Natural killer cell (primary cell): ENCODE measurements at regions not wholly inside any gene's neighbourhood (a gene's known extent, or its start where the extent isn't known, plus 50 kb on each side); places are given as distances from the start of the nearest gene placed in this dataset.

Experiments used
- ATAC-seq, 3 donors: fragments of 150-1000 bp in 2 of 3; fragments of 200-7000 bp in 1 of 3; cut with Tn5 transposase; 1 replicate in 1 of 3; 2 replicates in 2 of 3; pipeline ENCODE4 v1.10.0; 2021; ENCODE audit warnings: mild to moderate bottlenecking in 2 of 3, moderate library complexity in 2 of 3
- DNase-seq, 2 donors: peaks; one replicate each; pipeline versions ENCODE4 v3.0.0 to v3.0.0-alpha.2; 2013 to 2021; ENCODE audit warnings: mixed read lengths in 1 of 2
- H3K27ac ChIP-seq: one replicate; pipeline ENCODE4 v1.5.1; 2013; ENCODE audit warnings: mild to moderate bottlenecking, low read length
- H3K27me3 ChIP-seq: one replicate; pipeline ENCODE4 v1.6.1; 2013; ENCODE audit warnings: low read length; ENCODE audit not compliant: control insufficient read depth, insufficient read depth
- H3K36me3 ChIP-seq: one replicate; pipeline ENCODE4 v1.6.1; 2013; ENCODE audit warnings: low read length; ENCODE audit not compliant: control insufficient read depth, insufficient read depth
- H3K4me1 ChIP-seq: one replicate; pipeline ENCODE4 v1.6.1; 2013; ENCODE audit warnings: low read length; ENCODE audit not compliant: control insufficient read depth, insufficient read depth
- H3K4me3 ChIP-seq: one replicate; pipeline ENCODE4 v1.5.1; 2013; ENCODE audit warnings: low read length
- H3K9me3 ChIP-seq: one replicate; pipeline ENCODE4 v1.6.1; 2013; ENCODE audit warnings: low read length; ENCODE audit not compliant: control insufficient read depth, insufficient read depth
- H3K27ac Mint-ChIP-seq, 2 donors: one replicate each; pipeline ENCODE4 v1.8.0; 2022; ENCODE audit warnings: mild to moderate bottlenecking in 2 of 2, mixed read lengths in 2 of 2, moderate library complexity in 1 of 2
- H3K27me3 Mint-ChIP-seq, 2 donors: one replicate each; pipeline ENCODE4 v1.8.0; 2022; ENCODE audit warnings: low read depth in 2 of 2, mixed read lengths in 2 of 2
- H3K36me3 Mint-ChIP-seq: one replicate; pipeline ENCODE4 v1.8.0; 2022; ENCODE audit warnings: mixed read lengths
- H3K4me1 Mint-ChIP-seq, 2 donors: one replicate each; pipeline ENCODE4 v1.8.0; 2022; ENCODE audit warnings: mixed read lengths in 2 of 2
- H3K4me3 Mint-ChIP-seq: one replicate; pipeline ENCODE4 v1.8.0; 2022; ENCODE audit warnings: mild to moderate bottlenecking, moderate library complexity, mixed read lengths
- H3K9me3 Mint-ChIP-seq, 2 donors: one replicate each; pipeline ENCODE4 v1.8.0; 2022; ENCODE audit warnings: mixed read lengths in 2 of 2
- WGBS: methylation state at CpG from one replicate; pipeline ENCODE4 v1.1.7; 2013; ENCODE audit warnings: missing lambda C conversion rate; ENCODE audit not compliant: insufficient coverage; 5-methylcytosine and 5-hydroxymethylcytosine counted together
- intact Hi-C: fragments of 100-400 bp; cut with micrococcal nuclease; formaldehyde crosslinking; loops from one replicate; pipeline ENCODE4 v1.14.2; 2022
- TF ChIP-seq, protein P1 (sequence below): fragments of 200-600 bp; IDR thresholded peaks from one replicate; pipeline ENCODE4 v1.8.0; 2022; ENCODE audit warnings: antibody characterized with exemption

DNA sequence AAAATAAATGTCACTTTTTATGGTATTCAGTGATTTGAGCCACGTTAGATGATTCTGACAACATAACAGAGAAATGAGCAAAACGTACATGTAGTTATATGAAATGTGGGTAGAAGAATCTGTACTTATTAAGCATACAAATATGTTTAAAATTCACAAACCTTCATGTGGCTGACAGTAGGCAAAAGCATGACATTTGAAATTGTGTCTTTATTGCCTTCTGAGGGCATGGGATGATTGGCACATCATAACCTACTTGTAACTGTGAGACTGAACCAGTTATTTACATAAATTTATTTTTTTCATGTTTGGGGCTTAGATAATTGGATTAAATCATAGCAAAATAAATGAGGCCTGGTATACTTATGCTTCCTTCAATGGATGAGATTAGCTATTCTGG is 202.2 kb downstream of the DNAJB9 start:
- Mint-ChIP-seq H3K9me3 (peaks cover under 1 to 6% of the 10 kb centered on the region in 2 donors), H3K27me3 (no peaks in the 10 kb centered on the region), H3K27ac (no peak overlapping the region), H3K36me3 (no peaks in the 10 kb centered on the region), H3K4me1 (no peaks in the 10 kb centered on the region), H3K4me3 (no peak overlapping the region)
- ATAC-seq (no peak), DNase-seq (no peak)
- Histone ChIP-seq H3K4me1 (no peaks in the 10 kb centered on the region), H3K4me3 (no peak overlapping the region), H3K9me3 (no peaks in the 10 kb centered on the region), H3K27ac (no peak overlapping the region), H3K27me3 (no peaks in the 10 kb centered on the region), H3K36me3 (no peaks in the 10 kb centered on the region)
- intact Hi-C loops = no loop called here
- TF ChIP-seq, protein P1, sequence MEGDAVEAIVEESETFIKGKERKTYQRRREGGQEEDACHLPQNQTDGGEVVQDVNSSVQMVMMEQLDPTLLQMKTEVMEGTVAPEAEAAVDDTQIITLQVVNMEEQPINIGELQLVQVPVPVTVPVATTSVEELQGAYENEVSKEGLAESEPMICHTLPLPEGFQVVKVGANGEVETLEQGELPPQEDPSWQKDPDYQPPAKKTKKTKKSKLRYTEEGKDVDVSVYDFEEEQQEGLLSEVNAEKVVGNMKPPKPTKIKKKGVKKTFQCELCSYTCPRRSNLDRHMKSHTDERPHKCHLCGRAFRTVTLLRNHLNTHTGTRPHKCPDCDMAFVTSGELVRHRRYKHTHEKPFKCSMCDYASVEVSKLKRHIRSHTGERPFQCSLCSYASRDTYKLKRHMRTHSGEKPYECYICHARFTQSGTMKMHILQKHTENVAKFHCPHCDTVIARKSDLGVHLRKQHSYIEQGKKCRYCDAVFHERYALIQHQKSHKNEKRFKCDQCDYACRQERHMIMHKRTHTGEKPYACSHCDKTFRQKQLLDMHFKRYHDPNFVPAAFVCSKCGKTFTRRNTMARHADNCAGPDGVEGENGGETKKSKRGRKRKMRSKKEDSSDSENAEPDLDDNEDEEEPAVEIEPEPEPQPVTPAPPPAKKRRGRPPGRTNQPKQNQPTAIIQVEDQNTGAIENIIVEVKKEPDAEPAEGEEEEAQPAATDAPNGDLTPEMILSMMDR = no peak
- 43% methylated on average over 1 of the region's 2 CpGs for WGBS

DNA sequence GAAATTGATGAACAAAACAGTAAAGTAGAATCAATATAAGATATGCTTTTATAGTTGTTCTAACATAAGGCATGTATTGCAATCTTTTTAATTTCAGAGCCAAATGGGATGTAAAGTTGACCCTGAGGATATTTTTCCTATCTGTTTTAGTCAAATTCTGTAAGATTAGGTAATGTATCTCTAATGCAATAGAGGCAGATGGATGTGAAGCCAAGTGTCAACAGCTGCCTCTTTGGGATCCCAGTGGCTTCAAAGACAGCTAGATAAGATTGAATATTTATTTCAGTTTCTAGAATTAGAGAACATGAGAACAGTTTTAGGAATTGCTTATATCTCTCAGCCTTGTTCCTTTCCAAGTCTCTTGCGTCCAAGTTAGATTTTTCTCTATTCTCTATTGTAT is 208.3 kb downstream of the DNAJB9 start:
- no peak for ATAC-seq
- H3K36me3 Mint-ChIP-seq = no peaks in the 10 kb centered on the region
- H3K4me3 Mint-ChIP-seq = no peak overlapping the region

DNA sequence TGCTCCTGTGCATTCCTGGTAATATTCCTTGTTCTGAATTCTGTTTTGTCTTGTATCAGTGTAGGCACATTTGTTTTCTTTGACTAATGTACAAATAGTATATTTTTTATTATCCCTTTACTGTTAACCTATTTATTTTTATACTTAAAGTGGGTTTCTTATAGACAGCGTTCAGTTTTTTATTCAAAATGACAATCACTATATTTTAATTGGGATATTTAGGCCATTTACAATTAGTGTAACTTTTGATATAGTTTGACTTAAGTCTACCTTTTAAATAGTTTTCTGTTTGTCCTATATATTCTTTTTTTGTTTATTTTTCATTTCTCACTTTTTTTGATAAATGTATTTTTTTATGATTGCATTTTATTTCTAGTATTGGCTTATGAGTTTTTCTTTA is 219.8 kb downstream of the DNAJB9 start:
- H3K27me3 Mint-ChIP-seq = no peaks in the 10 kb centered on the region
- Histone ChIP-seq H3K4me3 (no peak overlapping the region), H3K36me3 (no peaks in the 10 kb centered on the region), H3K27me3 (no peaks in the 10 kb centered on the region), H3K4me1 (no peaks in the 10 kb centered on the region), H3K27ac (no peak overlapping the region), H3K9me3 (no peaks in the 10 kb centered on the region)
- DNase-seq = no peak
- H3K4me1 Mint-ChIP-seq = no peaks in the 10 kb centered on the region
- no peaks in the 10 kb centered on the region for H3K36me3 Mint-ChIP-seq
- no peak overlapping the region for H3K27ac Mint-ChIP-seq
- H3K9me3 Mint-ChIP-seq = peaks cover 14 to 21% of the 10 kb centered on the region in 2 donors
- TF ChIP-seq, protein P1 = no peak
- intact Hi-C loops = no loop called here
- no CpG with 5 or more reads among the region's 1 CpG for WGBS
- H3K4me3 Mint-ChIP-seq = no peak overlapping the region
- ATAC-seq = no peak

More for the DNA sequence above, 208.3 kb downstream of the DNAJB9 start:
- Histone ChIP-seq H3K27me3 (no peaks in the 10 kb centered on the region), H3K36me3 (no peaks in the 10 kb centered on the region), H3K9me3 (no peaks in the 10 kb centered on the region), H3K27ac (no peak overlapping the region), H3K4me1 (no peaks in the 10 kb centered on the region), H3K4me3 (no peak overlapping the region)
- Mint-ChIP-seq H3K9me3 (peaks cover 6 to 10% of the 10 kb centered on the region in 2 donors), H3K27me3 (no peaks in the 10 kb centered on the region), H3K27ac (no peak overlapping the region), H3K4me1 (no peaks in the 10 kb centered on the region)
- intact Hi-C loops = no loop called here
- TF ChIP-seq, protein P1 = no peak
- DNase-seq = no peak
- 95% methylated on average over 1 of the region's 1 CpG for WGBS

DNA sequence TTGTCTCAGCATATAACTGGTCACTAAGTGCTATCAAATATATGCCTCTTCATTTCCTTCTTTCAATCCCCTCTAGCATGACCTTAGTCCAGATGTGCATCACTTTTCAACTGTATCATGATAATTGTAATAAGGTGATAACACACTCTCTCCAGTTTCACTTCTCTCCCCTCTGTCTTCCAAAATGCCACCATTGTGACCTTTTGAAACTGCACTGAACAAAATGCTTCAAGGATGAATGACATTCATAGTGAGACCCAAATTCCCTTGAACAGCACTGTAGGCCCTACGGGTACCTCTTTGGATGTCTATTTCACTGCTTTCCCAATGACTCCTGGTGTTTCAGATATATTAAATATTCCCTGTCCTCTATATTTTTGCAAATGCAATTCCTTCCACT is 224.8 kb downstream of the DNAJB9 start:
- Mint-ChIP-seq H3K27ac (no peak overlapping the region), H3K9me3 (peaks cover 17 to 18% of the 10 kb centered on the region in 2 donors), H3K4me1 (no peaks in the 10 kb centered on the region), H3K36me3 (no peaks in the 10 kb centered on the region), H3K4me3 (no peak overlapping the region), H3K27me3 (no peaks in the 10 kb centered on the region)
- no peaks in the 10 kb centered on the region for H3K9me3 ChIP-seq
- no peaks in the 10 kb centered on the region for H3K27me3 ChIP-seq
- intact Hi-C loops = no loop called here
- no peaks in the 10 kb centered on the region for H3K36me3 ChIP-seq
- no peak for ATAC-seq
- DNase-seq = no peak
- 73% methylated on average over 1 of the region's 1 CpG for WGBS
- no peak overlapping the region for H3K4me3 ChIP-seq
- H3K4me1 ChIP-seq = no peaks in the 10 kb centered on the region
- no peak overlapping the region for H3K27ac ChIP-seq
- TF ChIP-seq, protein P1 = no peak
